ENCODE measurements at regions not wholly inside any gene's neighbourhood (a gene's known extent, or its start where the extent isn't known, plus 50 kb on each side); places are given as distances from the start of the nearest gene placed in this dataset.
"Not testable (repeated sequence)": the region's sequence is repeated elsewhere in the genome, so short reads cannot be mapped to it uniquely, and the experiment has no call there.

DNA sequence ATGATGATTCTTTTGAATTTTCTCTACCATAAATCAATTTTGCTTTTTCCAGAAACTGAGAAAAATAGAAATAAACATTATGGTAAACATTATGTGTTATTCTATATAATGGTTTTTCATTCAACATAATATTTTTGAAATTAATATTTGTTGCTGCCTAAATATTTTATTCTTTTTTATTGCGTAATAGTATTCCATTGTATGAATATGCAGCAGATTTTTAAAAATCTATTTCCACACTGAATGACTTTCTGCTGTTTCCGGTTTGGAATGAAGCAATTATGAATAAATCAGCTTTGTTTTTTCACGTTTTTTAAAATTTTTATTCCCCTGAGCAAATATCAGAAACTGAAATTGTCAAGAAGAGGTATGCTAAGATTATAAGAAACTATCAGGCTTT, 335.2 kb upstream of the KCND2 start:
- TF ChIP-seq CTCF (IDR thresholded peaks at IDR 0.05) (no peak), POLR2A (IDR thresholded peaks at IDR 0.05) (no peak), POLR2AphosphoS5 (IDR thresholded peaks at IDR 0.05; ENCODE audit: insufficient read depth in 1 of 2, low read depth in 1 of 2) (no peak)
- Histone ChIP-seq H3K27ac (no peak overlapping the region), H3K4me3 (no peak overlapping the region), H3K4me1 (no peaks in the 10 kb centered on the region), H3K36me3 (no peaks in the 10 kb centered on the region), H3K9me3 (no peaks in the 10 kb centered on the region), H3K27me3 (no peaks in the 10 kb centered on the region)
- no peak for DNase-seq (ENCODE audit: extremely low spot score in 2 of 2)
- intact Hi-C loops (cut with DNase I): no loop called here

DNA sequence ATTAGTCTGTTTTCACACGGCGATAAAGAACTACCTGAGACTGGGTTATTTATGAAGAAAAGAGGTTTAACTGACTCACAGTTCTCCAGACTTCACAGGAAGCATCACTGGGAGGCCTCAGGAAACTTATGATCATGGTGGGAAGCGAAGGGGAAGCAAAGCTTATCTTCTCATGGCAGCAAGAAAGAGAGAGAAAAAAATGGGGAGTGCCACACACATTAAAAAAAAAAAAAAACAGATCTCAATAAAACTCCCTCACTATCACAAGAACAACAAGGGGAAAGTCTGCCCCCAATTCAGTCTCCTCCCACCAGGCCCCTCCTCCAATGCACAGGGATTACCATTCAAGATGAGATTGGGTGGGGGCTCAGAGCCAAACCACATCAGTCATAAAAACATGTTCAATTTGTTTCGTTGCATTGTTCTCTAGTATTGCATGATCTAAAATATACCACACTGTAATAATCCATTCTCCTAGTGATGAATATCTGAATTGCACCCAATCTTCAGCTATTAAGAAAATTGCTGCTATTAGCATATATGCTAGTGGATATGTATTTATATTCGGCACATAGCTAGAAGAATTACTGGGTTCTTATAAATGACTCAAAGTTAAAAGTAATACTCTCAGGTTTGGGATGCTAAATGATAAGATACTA, 328.9 kb upstream of the KCND2 start:
- Histone ChIP-seq H3K36me3 (no peaks in the 10 kb centered on the region), H3K4me3 (no peak overlapping the region), H3K4me1 (no peaks in the 10 kb centered on the region), H3K27me3 (no peaks in the 10 kb centered on the region), H3K27ac (no peak overlapping the region), H3K9me3 (no peaks in the 10 kb centered on the region)
- no peak for DNase-seq (ENCODE audit: extremely low spot score in 2 of 2)
- intact Hi-C loops (cut with DNase I): no loop called here
- TF ChIP-seq POLR2AphosphoS5 (IDR thresholded peaks at IDR 0.05; ENCODE audit: insufficient read depth in 1 of 2, low read depth in 1 of 2) (no peak), POLR2A (IDR thresholded peaks at IDR 0.05) (no peak), CTCF (IDR thresholded peaks at IDR 0.05) (no peak)

DNA sequence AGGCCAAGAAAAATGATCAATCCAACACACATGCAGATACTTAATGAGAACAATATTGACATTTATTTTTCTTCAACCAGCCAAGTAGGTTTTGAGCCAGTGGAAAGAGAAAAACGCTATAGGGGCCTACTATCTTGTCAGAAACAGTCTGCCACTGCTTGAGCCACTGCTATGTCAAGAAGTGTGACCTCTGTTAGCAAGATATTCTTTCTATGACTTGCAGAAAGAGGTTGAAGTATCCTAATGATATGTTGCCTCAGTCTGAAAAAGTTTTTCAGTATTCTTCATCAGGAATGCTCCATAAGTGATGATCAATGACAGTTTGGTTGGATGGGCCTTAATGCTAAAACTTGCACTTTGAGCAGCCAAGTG, 328.4 kb upstream of the KCND2 start:
- TF ChIP-seq POLR2AphosphoS5 (IDR thresholded peaks at IDR 0.05; ENCODE audit: insufficient read depth in 1 of 2, low read depth in 1 of 2) (no peak), CTCF (IDR thresholded peaks at IDR 0.05) (no peak), POLR2A (IDR thresholded peaks at IDR 0.05) (no peak)
- Histone ChIP-seq H3K9me3 (no peaks in the 10 kb centered on the region), H3K27me3 (no peaks in the 10 kb centered on the region), H3K36me3 (no peaks in the 10 kb centered on the region), H3K27ac (no peak overlapping the region), H3K4me3 (no peak overlapping the region), H3K4me1 (no peaks in the 10 kb centered on the region)
- intact Hi-C loops (cut with DNase I): no loop called here
- no peak for DNase-seq (ENCODE audit: extremely low spot score in 2 of 2)

GRCh38 chr7:119945822-119946221, 327.2 kb upstream of the KCND2 start:
- Histone ChIP-seq H3K4me1 (no peaks in the 10 kb centered on the region), H3K27ac (no peak overlapping the region), H3K36me3 (no peaks in the 10 kb centered on the region), H3K27me3 (no peaks in the 10 kb centered on the region), H3K9me3 (no peaks in the 10 kb centered on the region), H3K4me3 (no peak overlapping the region)
- DNase-seq (ENCODE audit: extremely low spot score in 2 of 2): no peak
- TF ChIP-seq POLR2AphosphoS5 (IDR thresholded peaks at IDR 0.05; ENCODE audit: insufficient read depth in 1 of 2, low read depth in 1 of 2): no peak
- TF ChIP-seq POLR2A (IDR thresholded peaks at IDR 0.05): no peak
- TF ChIP-seq CTCF (IDR thresholded peaks at IDR 0.05): no peak
- intact Hi-C loops (cut with DNase I): no loop called here

- Histone ChIP-seq H3K36me3 (no peaks in the 10 kb centered on the region), H3K27me3 (no peaks in the 10 kb centered on the region), H3K9me3 (no peaks in the 10 kb centered on the region), H3K4me1 (no peaks in the 10 kb centered on the region), H3K27ac (no peak overlapping the region), H3K4me3 (no peak overlapping the region)
- TF ChIP-seq CTCF (IDR thresholded peaks at IDR 0.05): no peak
- TF ChIP-seq POLR2A (IDR thresholded peaks at IDR 0.05): no peak
- TF ChIP-seq POLR2AphosphoS5 (IDR thresholded peaks at IDR 0.05; ENCODE audit: insufficient read depth in 1 of 2, low read depth in 1 of 2): no peak
- intact Hi-C loops (cut with DNase I): no loop called here
- no peak for DNase-seq (ENCODE audit: extremely low spot score in 2 of 2)
Measured at GRCh38 chr7:119949053-119949452, 323.9 kb upstream of the KCND2 start.

DNA sequence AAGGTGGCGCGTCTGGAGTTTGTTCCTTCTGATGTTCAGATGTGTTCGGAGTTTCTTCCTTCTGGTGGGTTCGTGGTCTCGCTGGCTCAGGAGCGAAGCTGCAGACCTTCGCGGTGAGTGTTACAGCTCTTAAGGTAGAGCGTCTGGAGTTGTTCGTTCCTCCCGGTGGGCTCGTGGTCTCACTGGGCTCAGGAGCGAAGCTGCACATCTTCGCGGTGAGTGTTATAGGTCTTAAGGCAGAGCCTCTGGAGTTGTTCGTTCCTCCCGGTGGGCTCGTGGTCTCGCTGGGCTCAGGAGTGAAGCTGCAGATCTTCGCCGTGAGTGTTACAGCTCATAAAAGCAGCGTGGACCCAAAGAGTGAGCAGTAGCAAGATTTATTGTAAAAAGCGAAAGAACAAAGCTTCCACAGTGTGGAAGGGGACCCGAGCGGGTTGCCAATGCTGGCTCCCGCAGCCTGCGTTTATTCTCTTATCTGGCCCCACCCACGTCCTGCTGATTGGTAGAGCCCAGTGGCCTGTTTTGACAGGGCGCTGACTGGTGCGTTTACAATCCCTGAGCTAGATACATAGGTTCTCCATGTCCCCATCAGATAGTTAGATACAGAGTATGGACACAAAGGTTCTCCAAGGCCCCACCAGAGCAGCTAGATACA, 322.5 kb upstream of the KCND2 start:
- H3K4me1 ChIP-seq; H3K36me3 ChIP-seq; H3K27ac ChIP-seq; H3K4me3 ChIP-seq; H3K27me3 ChIP-seq; intact Hi-C loops (cut with DNase I); DNase-seq (ENCODE audit: extremely low spot score in 2 of 2); H3K9me3 ChIP-seq: not testable (repeated sequence)

DNA sequence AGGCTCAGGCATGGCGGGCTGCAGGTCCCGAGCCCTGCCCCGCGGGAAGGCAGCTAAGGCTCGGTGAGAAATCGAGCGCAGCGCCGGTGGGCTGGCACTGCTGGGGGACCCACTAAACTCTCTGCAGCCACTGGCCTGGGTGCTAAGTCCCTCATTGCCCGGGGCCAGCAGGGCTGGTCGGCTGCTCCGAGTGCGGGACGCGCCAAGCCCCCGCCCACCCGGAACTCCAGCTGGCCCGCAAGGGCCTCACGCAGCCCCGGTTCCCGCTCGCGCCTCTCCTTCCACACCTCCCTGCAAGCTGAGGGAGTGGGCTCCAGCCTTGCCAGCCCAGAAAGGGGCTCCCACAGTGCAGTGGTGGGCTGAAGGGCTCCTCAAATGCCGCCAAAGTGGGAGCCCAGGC, 321.4 kb upstream of the KCND2 start:
- H3K9me3 ChIP-seq; intact Hi-C loops (cut with DNase I); H3K36me3 ChIP-seq; H3K4me1 ChIP-seq; H3K27me3 ChIP-seq; H3K4me3 ChIP-seq; H3K27ac ChIP-seq; DNase-seq (ENCODE audit: extremely low spot score in 2 of 2): not testable (repeated sequence)

Measured in vagina (tissue), 2 donors.